ENCODE measurements at regions not wholly inside any gene's neighbourhood (a gene's known extent, or its start where the extent isn't known, plus 50 kb on each side); places are given as distances from the start of the nearest gene placed in this dataset.

DNA sequence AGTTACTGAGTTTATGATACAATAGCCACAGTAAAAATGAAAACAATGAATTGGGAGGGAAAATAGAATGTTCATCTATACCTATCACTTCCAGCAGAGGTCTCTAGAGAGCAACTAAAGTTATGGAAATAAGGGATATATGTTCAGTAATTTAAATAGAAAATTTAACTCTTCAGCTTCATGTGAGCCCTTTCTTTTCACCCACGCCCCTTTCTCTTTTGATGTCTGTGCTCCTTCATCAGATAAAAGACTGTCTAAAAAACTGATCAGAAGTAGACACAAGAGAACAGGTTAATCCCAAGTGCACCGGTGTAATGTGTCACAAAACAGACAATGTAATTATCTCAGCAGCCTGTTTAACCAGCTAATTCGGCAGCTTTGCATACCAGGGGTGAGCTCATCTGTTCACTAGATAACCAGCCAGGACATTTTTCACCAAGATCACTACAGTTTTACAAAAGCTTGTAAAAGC lies 238.5 kb upstream of the ERBB4 start:
- peaks cover 0 to 3% (median 0%) of the 10 kb centered on the region in 7 donors for H3K9me3 Mint-ChIP-seq
- TF ChIP-seq, protein P1, sequence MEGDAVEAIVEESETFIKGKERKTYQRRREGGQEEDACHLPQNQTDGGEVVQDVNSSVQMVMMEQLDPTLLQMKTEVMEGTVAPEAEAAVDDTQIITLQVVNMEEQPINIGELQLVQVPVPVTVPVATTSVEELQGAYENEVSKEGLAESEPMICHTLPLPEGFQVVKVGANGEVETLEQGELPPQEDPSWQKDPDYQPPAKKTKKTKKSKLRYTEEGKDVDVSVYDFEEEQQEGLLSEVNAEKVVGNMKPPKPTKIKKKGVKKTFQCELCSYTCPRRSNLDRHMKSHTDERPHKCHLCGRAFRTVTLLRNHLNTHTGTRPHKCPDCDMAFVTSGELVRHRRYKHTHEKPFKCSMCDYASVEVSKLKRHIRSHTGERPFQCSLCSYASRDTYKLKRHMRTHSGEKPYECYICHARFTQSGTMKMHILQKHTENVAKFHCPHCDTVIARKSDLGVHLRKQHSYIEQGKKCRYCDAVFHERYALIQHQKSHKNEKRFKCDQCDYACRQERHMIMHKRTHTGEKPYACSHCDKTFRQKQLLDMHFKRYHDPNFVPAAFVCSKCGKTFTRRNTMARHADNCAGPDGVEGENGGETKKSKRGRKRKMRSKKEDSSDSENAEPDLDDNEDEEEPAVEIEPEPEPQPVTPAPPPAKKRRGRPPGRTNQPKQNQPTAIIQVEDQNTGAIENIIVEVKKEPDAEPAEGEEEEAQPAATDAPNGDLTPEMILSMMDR (IDR thresholded peaks at IDR 0.05) = peak; percentile 71
- no peaks in the 10 kb centered on the region for H3K36me3 Mint-ChIP-seq
- no peaks in the 10 kb centered on the region for H3K4me1 Mint-ChIP-seq
- no peaks in the 10 kb centered on the region for H3K4me1 ChIP-seq (ENCODE audit: control insufficient read depth in 1 of 2, insufficient read depth in 2 of 2, low read length in 2 of 2)
- no peak overlapping the region for H2AFZ ChIP-seq (ENCODE audit: insufficient read depth, low read depth, low read length, poor library complexity, severe bottlenecking)
- DNase-seq = peak in 1 of 3 donors; percentile 12
- no peak overlapping the region for H3K4me3 ChIP-seq (replicated peaks in 1 of 3; ENCODE audit: low read depth in 2 of 3, low read length in 3 of 3)
- H3K4me2 ChIP-seq (replicated peaks; ENCODE audit: extremely low read depth, low read length, poor library complexity, severe bottlenecking) = no peak overlapping the region
- no peaks in the 10 kb centered on the region for H4K20me1 ChIP-seq (ENCODE audit: insufficient read depth, low read length)
- no peaks in the 10 kb centered on the region for H3K79me2 ChIP-seq (ENCODE audit: insufficient read depth, low read length)
- no peak overlapping the region for H3K9ac ChIP-seq (ENCODE audit: insufficient read depth, low read length, poor library complexity, severe bottlenecking)
- no peaks in the 10 kb centered on the region for H3K27me3 Mint-ChIP-seq (ENCODE audit: low read depth in 3 of 3)
- no peak overlapping the region for H3K27ac Mint-ChIP-seq
- no peaks in the 10 kb centered on the region for H3K36me3 ChIP-seq (replicated peaks in 1 of 2; ENCODE audit: control insufficient read depth in 1 of 2, insufficient read depth in 2 of 2, low read length in 2 of 2)
- 57% methylated on average over 2 of the region's 3 CpGs for WGBS (ENCODE audit: insufficient coverage)
- no peak overlapping the region for H3K27ac ChIP-seq (ENCODE audit: low read depth in 1 of 2, low read length in 2 of 2)
- no peaks in the 10 kb centered on the region for H3K27me3 ChIP-seq (ENCODE audit: control insufficient read depth in 2 of 2, insufficient read depth in 2 of 2, low read length in 2 of 2)
- H3K9me3 ChIP-seq (replicated peaks in 1 of 2; ENCODE audit: control insufficient read depth in 1 of 2, insufficient read depth in 1 of 2, low read length in 2 of 2) = no peaks in the 10 kb centered on the region
- intact Hi-C loops (cut with micrococcal nuclease) = no loop called here
- H3K4me3 Mint-ChIP-seq = no peak overlapping the region

DNA sequence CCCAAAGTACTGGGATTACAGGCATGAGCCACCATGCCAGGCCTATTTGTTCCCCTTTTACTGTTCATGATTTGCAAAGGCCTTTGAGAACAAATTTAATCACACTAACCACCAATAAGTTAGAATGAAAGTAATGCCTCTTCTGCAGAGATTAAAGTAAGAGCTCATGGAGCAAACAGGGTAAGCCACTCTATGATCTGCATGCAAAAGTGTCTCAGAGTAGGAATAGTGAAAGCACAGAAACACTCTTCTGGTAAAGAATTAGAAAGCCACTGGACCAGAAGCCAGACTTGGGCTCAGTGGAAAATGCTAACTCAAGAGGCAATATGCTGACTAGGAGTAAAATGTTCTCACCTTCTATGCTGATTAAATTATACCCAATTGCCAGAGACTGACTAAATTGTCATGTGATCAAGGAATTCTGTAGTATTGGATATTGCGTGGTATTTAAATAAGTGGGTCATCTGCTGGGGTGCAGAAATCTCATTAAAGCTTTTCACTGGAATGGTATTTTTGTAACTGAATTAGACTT lies 235.3 kb upstream of the ERBB4 start:
- no peak overlapping the region for H3K4me2 ChIP-seq (replicated peaks; ENCODE audit: extremely low read depth, low read length, poor library complexity, severe bottlenecking)
- no peaks in the 10 kb centered on the region for H3K36me3 ChIP-seq (replicated peaks in 1 of 2; ENCODE audit: control insufficient read depth in 1 of 2, insufficient read depth in 2 of 2, low read length in 2 of 2)
- no peaks in the 10 kb centered on the region for H3K4me1 ChIP-seq (ENCODE audit: control insufficient read depth in 1 of 2, insufficient read depth in 2 of 2, low read length in 2 of 2)
- no peaks in the 10 kb centered on the region for H3K9me3 ChIP-seq (replicated peaks in 1 of 2; ENCODE audit: control insufficient read depth in 1 of 2, insufficient read depth in 1 of 2, low read length in 2 of 2)
- no peaks in the 10 kb centered on the region for H3K27me3 ChIP-seq (ENCODE audit: control insufficient read depth in 2 of 2, insufficient read depth in 2 of 2, low read length in 2 of 2)
- H4K20me1 ChIP-seq (ENCODE audit: insufficient read depth, low read length) = no peaks in the 10 kb centered on the region
- no peak overlapping the region for H3K4me3 Mint-ChIP-seq
- H2AFZ ChIP-seq (ENCODE audit: insufficient read depth, low read depth, low read length, poor library complexity, severe bottlenecking) = no peak overlapping the region
- DNase-seq = no peak
- H3K4me1 Mint-ChIP-seq = no peaks in the 10 kb centered on the region
- H3K27ac ChIP-seq (ENCODE audit: low read depth in 1 of 2, low read length in 2 of 2) = no peak overlapping the region
- no peak overlapping the region for H3K4me3 ChIP-seq (replicated peaks in 1 of 3; ENCODE audit: low read depth in 2 of 3, low read length in 3 of 3)
- no peak overlapping the region for H3K9ac ChIP-seq (ENCODE audit: insufficient read depth, low read length, poor library complexity, severe bottlenecking)
- no peaks in the 10 kb centered on the region for H3K79me2 ChIP-seq (ENCODE audit: insufficient read depth, low read length)
- no peaks in the 10 kb centered on the region for H3K27me3 Mint-ChIP-seq (ENCODE audit: low read depth in 3 of 3)
- no peaks in the 10 kb centered on the region for H3K36me3 Mint-ChIP-seq
- H3K9me3 Mint-ChIP-seq = no peaks in the 10 kb centered on the region
- intact Hi-C loops (cut with micrococcal nuclease) = no loop called here
- TF ChIP-seq, protein P1 (IDR thresholded peaks at IDR 0.05) = no peak
- no peak overlapping the region for H3K27ac Mint-ChIP-seq
- WGBS (ENCODE audit: insufficient coverage) = no CpG with 5 or more reads among the region's 1 CpG
